Trophoblast cell (in vitro differentiated cells and primary cell): ENCODE measurements at regions not wholly inside any gene's neighbourhood (a gene's known extent, or its start where the extent isn't known, plus 50 kb on each side); places are given as distances from the start of the nearest gene placed in this dataset.
"Not testable (repeated sequence)": the region's sequence is repeated elsewhere in the genome, so short reads cannot be mapped to it uniquely, and the experiment has no call there.

Source experiments
- DNase-seq, 2 donors: peaks; one replicate each; pipeline ENCODE4 v3.0.0-alpha.2; 2016
- H2AFZ ChIP-seq: 2 replicates; pipeline ENCODE4 v1.6.1; 2013; ENCODE audit warnings: low read length, moderate library complexity, mild to moderate bottlenecking; ENCODE audit not compliant: insufficient read depth, poor library complexity
- H2AK5ac ChIP-seq: 2 replicates; pipeline ENCODE4 v1.6.1; 2013; ENCODE audit warnings: mild to moderate bottlenecking, low read length
- H2BK120ac ChIP-seq: 2 replicates; pipeline ENCODE4 v1.6.1; 2013; ENCODE audit warnings: low read length, mild to moderate bottlenecking, moderate library complexity; ENCODE audit not compliant: insufficient read depth, poor library complexity
- H2BK12ac ChIP-seq: 2 replicates; pipeline ENCODE4 v1.6.1; 2013; ENCODE audit warnings: mild to moderate bottlenecking, low read length, moderate library complexity
- H2BK5ac ChIP-seq: 2 replicates; pipeline ENCODE4 v1.6.1; 2013; ENCODE audit warnings: low read length, low read depth, moderate library complexity, mild to moderate bottlenecking; ENCODE audit not compliant: poor library complexity
- H3K14ac ChIP-seq: 2 replicates; pipeline ENCODE4 v1.6.1; 2013; ENCODE audit warnings: mild to moderate bottlenecking, low read length
- H3K18ac ChIP-seq: 2 replicates; pipeline ENCODE4 v1.6.1; 2013; ENCODE audit warnings: mild to moderate bottlenecking, low read length
- H3K23ac ChIP-seq: 2 replicates; pipeline ENCODE4 v1.6.1; 2013; ENCODE audit warnings: low read length
- H3K27ac ChIP-seq: 2 replicates; pipeline ENCODE4 v1.5.1; 2013; ENCODE audit warnings: low read depth, mild to moderate bottlenecking, inconsistent platforms, low read length, moderate library complexity
- H3K27me3 ChIP-seq: 2 replicates; pipeline ENCODE4 v1.6.1; 2013; ENCODE audit warnings: inconsistent platforms, mild to moderate bottlenecking, low read length, moderate library complexity; ENCODE audit not compliant: insufficient read depth
- H3K36me3 ChIP-seq, 2 experiments: 1 replicate in 1 of 2; 2 replicates in 1 of 2; pipeline ENCODE4 v1.6.1; 2013; ENCODE audit warnings: low read length in 2 of 2, mild to moderate bottlenecking in 2 of 2, moderate library complexity in 1 of 2; ENCODE audit not compliant: insufficient read depth in 2 of 2, control insufficient read depth in 1 of 2
- H3K4ac ChIP-seq: 2 replicates; pipeline ENCODE4 v1.6.1; 2013; ENCODE audit warnings: low read depth, mild to moderate bottlenecking, low read length, moderate library complexity
- H3K4me1 ChIP-seq, 2 experiments: 1 replicate in 1 of 2; 2 replicates in 1 of 2; pipeline ENCODE4 v1.6.1; 2013; ENCODE audit warnings: low read length in 2 of 2, mild to moderate bottlenecking in 2 of 2, moderate library complexity in 1 of 2; ENCODE audit not compliant: insufficient read depth in 2 of 2, control insufficient read depth in 1 of 2
- H3K4me2 ChIP-seq: 2 replicates; pipeline ENCODE4 v1.6.1; 2013; ENCODE audit warnings: inconsistent platforms, mild to moderate bottlenecking, low read length, moderate library complexity
- H3K4me3 ChIP-seq: 2 replicates; pipeline ENCODE4 v1.5.1; 2013; ENCODE audit warnings: mild to moderate bottlenecking, low read depth, low read length, inconsistent platforms
- H3K79me1 ChIP-seq: one replicate; pipeline ENCODE4 v1.6.1; 2013; ENCODE audit warnings: low read length
- H3K79me2 ChIP-seq: 2 replicates; pipeline ENCODE4 v1.6.1; 2013; ENCODE audit warnings: low read length, mild to moderate bottlenecking; ENCODE audit not compliant: control insufficient read depth, insufficient read depth, poor library complexity
- H3K9ac ChIP-seq: 2 replicates; pipeline ENCODE4 v1.6.1; 2013; ENCODE audit warnings: mild to moderate bottlenecking, low read length
- H3K9me3 ChIP-seq: 2 replicates; pipeline ENCODE4 v1.6.1; 2013; ENCODE audit warnings: low read depth, mild to moderate bottlenecking, control low read depth, inconsistent platforms, low read length; ENCODE audit not compliant: insufficient read depth
- H4K12ac ChIP-seq: 2 replicates; pipeline ENCODE4 v1.6.1; 2013; ENCODE audit warnings: low read depth, mild to moderate bottlenecking, low read length, moderate library complexity
- H4K8ac ChIP-seq: 2 replicates; pipeline ENCODE4 v1.6.1; 2013; ENCODE audit warnings: low read depth, mild to moderate bottlenecking, low read length, moderate library complexity
- H4K91ac ChIP-seq: one replicate; pipeline ENCODE4 v1.6.1; 2013; ENCODE audit warnings: low read depth, mild to moderate bottlenecking, low read length, moderate library complexity
- WGBS: extraction: QIAGEN DNeasy Blood & Tissue Kit; methylation state at CpG from one replicate; pipeline ENCODE4 v1.1.7; 2013; ENCODE audit warnings: missing lambda C conversion rate; ENCODE audit not compliant: insufficient read length, insufficient coverage; ENCODE audit errors: extremely low coverage; 5-methylcytosine and 5-hydroxymethylcytosine counted together

DNA sequence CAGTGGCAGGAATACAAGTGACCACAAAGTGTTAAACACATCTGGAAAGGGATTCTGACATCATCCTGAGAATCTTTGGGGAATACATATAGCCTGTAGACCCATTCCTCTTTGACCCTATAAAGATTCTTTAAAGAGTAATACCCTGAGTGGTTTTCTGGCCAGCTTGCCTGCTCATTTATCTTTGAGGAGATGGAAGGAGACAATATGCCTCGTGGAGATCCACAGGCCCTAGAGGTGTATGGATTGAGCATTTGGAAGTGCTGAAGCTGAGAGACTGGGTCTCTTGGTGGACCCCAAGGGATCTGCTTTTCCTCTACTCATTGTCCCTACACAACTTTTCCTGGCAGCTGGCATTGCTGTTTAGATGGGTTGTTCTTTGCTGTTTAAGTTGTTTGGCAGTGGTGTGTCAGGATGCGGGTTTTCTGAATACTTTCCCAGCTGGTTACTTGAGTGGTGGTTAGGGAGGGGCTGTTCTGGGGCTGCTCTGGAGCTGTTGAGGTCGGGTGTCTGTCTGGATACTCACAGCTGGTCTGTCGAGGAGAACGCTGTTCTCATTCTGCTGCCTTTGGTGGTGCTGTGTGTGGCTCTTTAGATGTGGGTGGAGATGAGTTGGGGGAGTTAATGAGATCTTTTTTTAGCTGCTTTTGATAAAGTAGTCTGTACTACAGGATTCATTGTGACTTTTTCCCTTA is 50.1 kb upstream of the FAM72C start:
- DNase-seq, H2BK120ac ChIP-seq, H3K27ac ChIP-seq, H2BK12ac ChIP-seq, H2BK5ac ChIP-seq, H3K14ac ChIP-seq, H3K4me3 ChIP-seq, H2AFZ ChIP-seq, H3K23ac ChIP-seq, H4K12ac ChIP-seq, H3K9me3 ChIP-seq, H3K36me3 ChIP-seq, H3K9ac ChIP-seq, H2AK5ac ChIP-seq, H4K91ac ChIP-seq, H3K4me1 ChIP-seq, H4K8ac ChIP-seq, H3K79me2 ChIP-seq, H3K4ac ChIP-seq, H3K27me3 ChIP-seq, H3K4me2 ChIP-seq, H3K18ac ChIP-seq, H3K79me1 ChIP-seq: not testable (repeated sequence)
- WGBS: no CpG with 5 or more reads among the region's 5 CpGs
